H9 (cell line): ENCODE measurements at regions not wholly inside any gene's neighbourhood (a gene's known extent, or its start where the extent isn't known, plus 50 kb on each side); places are given as distances from the start of the nearest gene placed in this dataset. TPM values are rescaled to one million over a fixed set of nuclear protein-coding genes. Genes with fewer than 3 reads are reported as not detected.

Source experiments
- DNase-seq: peaks from one replicate; pipeline ENCODE4 v3.0.0-alpha.2; 2017
- H2AFZ ChIP-seq: one replicate; pipeline ENCODE4 v1.6.1; 2013; ENCODE audit warnings: mild to moderate bottlenecking, low read length, control low read depth, moderate library complexity
- H2AK5ac ChIP-seq: 2 replicates; pipeline ENCODE4 v1.6.1; 2013; ENCODE audit warnings: low read length, control low read depth, mixed read lengths; ENCODE audit not compliant: insufficient read length
- H2BK120ac ChIP-seq: one replicate; pipeline ENCODE4 v1.6.1; 2013; ENCODE audit warnings: low read depth, mild to moderate bottlenecking, low read length, control low read depth, inconsistent platforms; ENCODE audit not compliant: poor library complexity, severe bottlenecking
- H2BK12ac ChIP-seq: 2 replicates; pipeline ENCODE4 v1.6.1; 2013; ENCODE audit warnings: low read length, control low read depth, mixed read lengths, low read depth; ENCODE audit not compliant: insufficient read length
- H2BK15ac ChIP-seq: 2 replicates; pipeline ENCODE4 v1.6.1; 2013; ENCODE audit warnings: low read depth, low read length, control low read depth
- H2BK20ac ChIP-seq: one replicate; pipeline ENCODE4 v1.6.1; 2013; ENCODE audit warnings: low read depth, mild to moderate bottlenecking, low read length, control low read depth, inconsistent platforms; ENCODE audit not compliant: poor library complexity, severe bottlenecking
- H2BK5ac ChIP-seq: 2 replicates; pipeline ENCODE4 v1.6.1; 2013; ENCODE audit warnings: low read length, control low read depth, mixed read lengths; ENCODE audit not compliant: insufficient read length
- H3K14ac ChIP-seq: 2 replicates; pipeline ENCODE4 v1.6.1; 2013; ENCODE audit warnings: low read length, control low read depth; ENCODE audit not compliant: insufficient read depth
- H3K18ac ChIP-seq: 2 replicates; pipeline ENCODE4 v1.6.1; 2013; ENCODE audit warnings: low read depth, mild to moderate bottlenecking, mixed read lengths, low read length, control low read depth; ENCODE audit not compliant: insufficient read length
- H3K23ac ChIP-seq: 2 replicates; pipeline ENCODE4 v1.6.1; 2013; ENCODE audit warnings: low read length, control low read depth, mixed read lengths, low read depth; ENCODE audit not compliant: insufficient read length
- H3K23me2 ChIP-seq: 2 replicates; pipeline ENCODE4 v1.6.1; 2013; ENCODE audit warnings: low read depth, mild to moderate bottlenecking, mixed read lengths, low read length, control low read depth; ENCODE audit not compliant: insufficient read length, poor library complexity, severe bottlenecking
- H3K27ac ChIP-seq: 2 replicates; pipeline ENCODE4 v1.5.1; 2013; ENCODE audit warnings: low read length, control low read depth, mixed read lengths, low read depth; ENCODE audit not compliant: insufficient read length
- H3K27me3 ChIP-seq: 2 replicates; pipeline ENCODE4 v1.6.1; 2013; ENCODE audit warnings: low read length, control low read depth, inconsistent platforms; ENCODE audit not compliant: insufficient read depth
- H3K4ac ChIP-seq: 2 replicates; pipeline ENCODE4 v1.6.1; 2013; ENCODE audit warnings: low read depth, mild to moderate bottlenecking, control low read depth, inconsistent platforms, low read length, moderate library complexity
- H3K4me1 ChIP-seq: 2 replicates; pipeline ENCODE4 v1.6.1; 2013; ENCODE audit warnings: low read length, control low read depth, inconsistent platforms; ENCODE audit not compliant: insufficient read depth
- H3K4me2 ChIP-seq: 2 replicates; pipeline ENCODE4 v1.6.1; 2013; ENCODE audit warnings: low read length, control low read depth, mixed read lengths; ENCODE audit not compliant: insufficient read length, insufficient read depth
- H3K56ac ChIP-seq: 2 replicates; pipeline ENCODE4 v1.6.1; 2013; ENCODE audit warnings: low read depth, mild to moderate bottlenecking, mixed read lengths, low read length, control low read depth; ENCODE audit not compliant: insufficient read length
- H3K79me1 ChIP-seq: 2 replicates; pipeline ENCODE4 v1.6.1; 2013; ENCODE audit warnings: low read depth, mild to moderate bottlenecking, moderate library complexity, low read length, control low read depth, inconsistent platforms; ENCODE audit not compliant: insufficient read depth, poor library complexity, severe bottlenecking
- H3K79me2 ChIP-seq: 2 replicates; pipeline ENCODE4 v1.6.1; 2013; ENCODE audit warnings: low read length, control low read depth, inconsistent platforms; ENCODE audit not compliant: insufficient read depth
- H3K9ac ChIP-seq: 2 replicates; pipeline ENCODE4 v1.6.1; 2013; ENCODE audit warnings: low read length, control low read depth, mixed read lengths; ENCODE audit not compliant: insufficient read length; ENCODE audit errors: extremely low read depth
- H3K9me3 ChIP-seq: one replicate; pipeline ENCODE4 v1.6.1; 2013; ENCODE audit warnings: low read depth, low read length, inconsistent platforms; ENCODE audit not compliant: control insufficient read depth
- H3T11ph ChIP-seq: one replicate; pipeline ENCODE4 v1.6.1; 2013; ENCODE audit warnings: mild to moderate bottlenecking, low read length, control low read depth, inconsistent platforms
- H4K20me1 ChIP-seq: one replicate; pipeline ENCODE4 v1.6.1; 2013; ENCODE audit not compliant: control insufficient read depth, insufficient read length, insufficient read depth
- H4K5ac ChIP-seq: 2 replicates; pipeline ENCODE4 v1.6.1; 2013; ENCODE audit warnings: low read depth, mild to moderate bottlenecking, mixed read lengths, low read length, control low read depth; ENCODE audit not compliant: insufficient read length
- H4K8ac ChIP-seq: replicated peaks from 2 replicates; pipeline ENCODE4 v1.6.1; 2013; ENCODE audit warnings: low read length, control low read depth, mixed read lengths, low read depth; ENCODE audit not compliant: insufficient read length
- H4K91ac ChIP-seq: 2 replicates; pipeline ENCODE4 v1.6.1; 2013; ENCODE audit warnings: low read depth, mild to moderate bottlenecking, moderate library complexity, mixed read lengths, low read length, control low read depth; ENCODE audit not compliant: insufficient read length
- H3K27ac Mint-ChIP-seq, 3 experiments: 2 replicates in 2 of 3; 3 replicates in 1 of 3; pipeline ENCODE4 v1.8.0; 2020 to 2021; ENCODE audit warnings: mixed read lengths in 3 of 3, mild to moderate bottlenecking in 1 of 3, moderate library complexity in 1 of 3
- H3K27me3 Mint-ChIP-seq: 2 replicates; pipeline ENCODE4 v1.8.0; 2021; ENCODE audit warnings: low read depth, mild to moderate bottlenecking, moderate library complexity, mixed read lengths
- H3K36me3 Mint-ChIP-seq, 3 experiments: 2 replicates in 2 of 3; 3 replicates in 1 of 3; pipeline ENCODE4 v1.8.0; 2020 to 2021; ENCODE audit warnings: low read depth in 3 of 3, mixed read lengths in 3 of 3; ENCODE audit not compliant: insufficient read depth in 1 of 3
- H3K4me1 Mint-ChIP-seq, 2 experiments: 2 replicates each; pipeline ENCODE4 v1.8.0; 2020; ENCODE audit warnings: mixed read lengths in 2 of 2
- H3K4me3 Mint-ChIP-seq, 2 experiments: 2 replicates in 1 of 2; 3 replicates in 1 of 2; pipeline ENCODE4 v1.8.0; 2020 to 2021; ENCODE audit warnings: mild to moderate bottlenecking in 2 of 2, mixed read lengths in 2 of 2, moderate library complexity in 1 of 2
- H3K9me3 Mint-ChIP-seq, 2 experiments: 2 replicates in 1 of 2; 3 replicates in 1 of 2; pipeline ENCODE4 v1.8.0; 2020; ENCODE audit warnings: mild to moderate bottlenecking in 2 of 2, mixed read lengths in 2 of 2, moderate library complexity in 1 of 2
- WGBS: extraction: QIAGEN DNeasy Blood & Tissue Kit; methylation state at CpG from one replicate; pipeline ENCODE4 v1.1.7; 2013; ENCODE audit warnings: missing lambda C conversion rate, low lambda C conversion rate, mixed read lengths; ENCODE audit not compliant: insufficient read length; ENCODE audit errors: extremely low coverage; 5-methylcytosine and 5-hydroxymethylcytosine counted together
- microRNA-seq: library from miRNA; unstranded; fragments of <30 nt; microRNA quantifications from one replicate; pipeline ENCODE4, GENCODE V29; 2020; ENCODE audit warnings: borderline microRNAs expressed
- TF ChIP-seq, protein P1 (sequence below): fragments of 200-600 bp; sonication (generic); conservative IDR thresholded peaks from 3 replicates; pipeline ENCODE4 v1.8.0; 2021; ENCODE audit warnings: antibody characterized with exemption, mild to moderate bottlenecking

DNA sequence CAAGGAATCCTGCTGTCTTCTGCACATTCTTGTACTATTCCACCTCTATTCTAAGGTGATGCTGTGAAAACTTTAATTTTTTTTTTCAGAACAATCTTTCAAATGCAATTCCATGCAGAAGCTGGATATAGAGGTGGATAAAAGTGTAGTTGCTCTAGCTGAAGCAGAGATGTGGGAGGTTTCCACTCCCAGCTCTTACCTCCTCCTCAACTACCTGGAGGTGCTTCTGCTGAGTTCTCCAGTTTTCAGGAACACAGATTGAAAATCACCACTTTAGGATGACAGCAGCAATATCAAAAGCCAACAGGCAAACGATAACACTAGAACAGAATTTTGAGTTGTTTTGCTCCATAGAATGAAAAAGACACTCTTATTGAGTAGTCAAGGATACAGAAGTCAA is 51.1 kb upstream of the FAM98A start:
- H3K9me3 Mint-ChIP-seq, result peaks cover 12 to 16% of the 10 kb centered on the region in 2 experiments
- Histone ChIP-seq H3K9ac (no peak overlapping the region), H2BK15ac (no peak overlapping the region), H3K23me2 (no peaks in the 10 kb centered on the region), H2BK120ac (no peak overlapping the region), H2AK5ac (no peak overlapping the region), H2BK5ac (no peak overlapping the region), H3K79me2 (no peaks in the 10 kb centered on the region; the same call in 1 of the 2 replicates), H3K27ac (no peak overlapping the region), H3K4ac (no peak overlapping the region), H3K27me3 (no peaks in the 10 kb centered on the region), H3K18ac (no peak overlapping the region), H3K4me1 (no peaks in the 10 kb centered on the region), H3K23ac (no peak overlapping the region), H4K20me1 (no peaks in the 10 kb centered on the region), H2BK20ac (no peak overlapping the region), H4K5ac (no peak overlapping the region), H3K4me2 (no peak overlapping the region), H3K56ac (no peak overlapping the region), H3T11ph (no peak overlapping the region), H3K79me1 (no peaks in the 10 kb centered on the region), H3K14ac (no peak overlapping the region), H2BK12ac (no peak overlapping the region), H4K8ac (no peak overlapping the region), H3K9me3 (peaks cover 15% of the 10 kb centered on the region), H2AFZ (no peak overlapping the region), H4K91ac (no peak overlapping the region)
- peaks cover 12 to 14% (median 13%) of the 10 kb centered on the region in 3 experiments for H3K36me3 Mint-ChIP-seq
- TF ChIP-seq, protein P1, sequence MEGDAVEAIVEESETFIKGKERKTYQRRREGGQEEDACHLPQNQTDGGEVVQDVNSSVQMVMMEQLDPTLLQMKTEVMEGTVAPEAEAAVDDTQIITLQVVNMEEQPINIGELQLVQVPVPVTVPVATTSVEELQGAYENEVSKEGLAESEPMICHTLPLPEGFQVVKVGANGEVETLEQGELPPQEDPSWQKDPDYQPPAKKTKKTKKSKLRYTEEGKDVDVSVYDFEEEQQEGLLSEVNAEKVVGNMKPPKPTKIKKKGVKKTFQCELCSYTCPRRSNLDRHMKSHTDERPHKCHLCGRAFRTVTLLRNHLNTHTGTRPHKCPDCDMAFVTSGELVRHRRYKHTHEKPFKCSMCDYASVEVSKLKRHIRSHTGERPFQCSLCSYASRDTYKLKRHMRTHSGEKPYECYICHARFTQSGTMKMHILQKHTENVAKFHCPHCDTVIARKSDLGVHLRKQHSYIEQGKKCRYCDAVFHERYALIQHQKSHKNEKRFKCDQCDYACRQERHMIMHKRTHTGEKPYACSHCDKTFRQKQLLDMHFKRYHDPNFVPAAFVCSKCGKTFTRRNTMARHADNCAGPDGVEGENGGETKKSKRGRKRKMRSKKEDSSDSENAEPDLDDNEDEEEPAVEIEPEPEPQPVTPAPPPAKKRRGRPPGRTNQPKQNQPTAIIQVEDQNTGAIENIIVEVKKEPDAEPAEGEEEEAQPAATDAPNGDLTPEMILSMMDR, result no peak
- H3K27me3 Mint-ChIP-seq, result no peaks in the 10 kb centered on the region
- no peak for DNase-seq
- no peak overlapping the region for H3K4me3 Mint-ChIP-seq
- H3K4me1 Mint-ChIP-seq, result no peaks in the 10 kb centered on the region
- no CpG with 5 or more reads among the region's 1 CpG for WGBS
- no peak overlapping the region for H3K27ac Mint-ChIP-seq

Small RNA genes lying in the stretch of these regions (microRNA-seq; reads per million reads assigned to microRNA genes)
- gene MIR548AD, result not detected
